ENCODE measurements at regions not wholly inside any gene's neighbourhood (a gene's known extent, or its start where the extent isn't known, plus 50 kb on each side); places are given as distances from the start of the nearest gene placed in this dataset.

DNA sequence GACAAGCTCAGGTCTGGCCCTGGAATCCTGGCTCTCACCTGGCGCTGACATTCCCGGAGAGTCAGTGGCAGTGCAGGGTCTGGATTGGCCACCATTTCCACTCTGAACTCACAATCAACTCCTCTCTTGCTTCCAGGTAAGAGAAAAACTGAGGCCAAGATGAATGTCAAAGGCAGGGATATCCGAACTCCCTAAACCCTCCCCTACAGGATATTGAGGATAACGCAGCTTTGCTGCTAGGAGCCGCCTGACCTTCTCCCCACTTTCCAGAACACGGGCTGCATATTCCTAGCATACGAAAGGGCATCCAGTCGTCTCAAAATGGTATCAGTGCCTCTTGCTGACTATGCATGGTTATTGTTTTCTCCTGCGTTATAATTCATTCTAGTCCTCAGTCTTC lies 473.4 kb downstream of the SOX9 start:
- no peak overlapping the region for H3K27ac ChIP-seq (ENCODE audit: low read depth, low read length)
- no peak overlapping the region for H3K4me3 ChIP-seq (ENCODE audit: insufficient read depth, low read length, poor library complexity, severe bottlenecking)
- no peak for TF ChIP-seq EZH2phosphoT487 (conservative IDR thresholded peaks at IDR 0.05; ENCODE audit: low read length)
- TF ChIP-seq, protein P1, sequence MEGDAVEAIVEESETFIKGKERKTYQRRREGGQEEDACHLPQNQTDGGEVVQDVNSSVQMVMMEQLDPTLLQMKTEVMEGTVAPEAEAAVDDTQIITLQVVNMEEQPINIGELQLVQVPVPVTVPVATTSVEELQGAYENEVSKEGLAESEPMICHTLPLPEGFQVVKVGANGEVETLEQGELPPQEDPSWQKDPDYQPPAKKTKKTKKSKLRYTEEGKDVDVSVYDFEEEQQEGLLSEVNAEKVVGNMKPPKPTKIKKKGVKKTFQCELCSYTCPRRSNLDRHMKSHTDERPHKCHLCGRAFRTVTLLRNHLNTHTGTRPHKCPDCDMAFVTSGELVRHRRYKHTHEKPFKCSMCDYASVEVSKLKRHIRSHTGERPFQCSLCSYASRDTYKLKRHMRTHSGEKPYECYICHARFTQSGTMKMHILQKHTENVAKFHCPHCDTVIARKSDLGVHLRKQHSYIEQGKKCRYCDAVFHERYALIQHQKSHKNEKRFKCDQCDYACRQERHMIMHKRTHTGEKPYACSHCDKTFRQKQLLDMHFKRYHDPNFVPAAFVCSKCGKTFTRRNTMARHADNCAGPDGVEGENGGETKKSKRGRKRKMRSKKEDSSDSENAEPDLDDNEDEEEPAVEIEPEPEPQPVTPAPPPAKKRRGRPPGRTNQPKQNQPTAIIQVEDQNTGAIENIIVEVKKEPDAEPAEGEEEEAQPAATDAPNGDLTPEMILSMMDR (IDR thresholded peaks at IDR 0.05; ENCODE audit: insufficient read depth, low read length, poor library complexity, severe bottlenecking), result no peak
- no peaks in the 10 kb centered on the region for H3K9me2 ChIP-seq (replicated peaks; ENCODE audit: insufficient read depth, low read length)
- no peaks in the 10 kb centered on the region for H3K36me3 ChIP-seq (ENCODE audit: low read length)
- H3K79me2 ChIP-seq (ENCODE audit: insufficient read depth, low read length), result no peaks in the 10 kb centered on the region
- no peak overlapping the region for H3K4me2 ChIP-seq (ENCODE audit: low read depth, low read length, poor library complexity, severe bottlenecking)
- H3K27me3 ChIP-seq (ENCODE audit: low read length), result no peaks in the 10 kb centered on the region
- no peaks in the 10 kb centered on the region for H3F3A ChIP-seq (ENCODE audit: insufficient read depth)
- H3K9me3 ChIP-seq (ENCODE audit: insufficient read depth, low read length), result no peaks in the 10 kb centered on the region
- no peak overlapping the region for H2AFZ ChIP-seq (ENCODE audit: low read depth, low read length, severe bottlenecking)
- H4K20me1 ChIP-seq (ENCODE audit: low read depth, low read length), result no peaks in the 10 kb centered on the region
- no peak overlapping the region for H3K9ac ChIP-seq (ENCODE audit: low read length)
